H1 (cell line): ENCODE measurements at regions not wholly inside any gene's neighbourhood (a gene's known extent, or its start where the extent isn't known, plus 50 kb on each side); places are given as distances from the start of the nearest gene placed in this dataset.

Experiments
- CTCF ChIA-PET: fragments of 300-600 bp; sonication (Branson Sonifier 250); formaldehyde crosslinking; loops from one replicate; lab custom pipeline; 2021; ENCODE audit not compliant: partially characterized antibody; lab: Charles Lee
- POLR2A ChIA-PET: fragments of 300-600 bp; sonication (Branson Sonifier 250); formaldehyde crosslinking; loops from one replicate; lab custom pipeline; 2021; ENCODE audit warnings: inconsistent platforms; ENCODE audit not compliant: partially characterized antibody; lab: Charles Lee
- DNase-seq, 2 experiments: peaks; one replicate each; pipeline versions ENCODE4 v3.0.0 to v3.0.0-alpha.2; 2010 to 2022; ENCODE audit warnings: low spot score in 2 of 2, low read depth in 1 of 2, mixed read lengths in 1 of 2
- FAIRE-seq: peaks from 2 replicates; lab custom pipeline; 2011; peaks lifted over from hg19 to GRCh38; lab: Jason Lieb, UNC
- H2AFZ ChIP-seq: 2 replicates; pipeline ENCODE4 v1.8.1; 2012; ENCODE audit warnings: low read length, inconsistent platforms
- H2AK5ac ChIP-seq: 2 replicates; pipeline ENCODE4 v1.6.1; 2013; ENCODE audit warnings: low read depth, low read length
- H2BK120ac ChIP-seq: replicated peaks from 2 replicates; pipeline ENCODE3; 2013; ENCODE audit warnings: low read depth, low read length, inconsistent platforms
- H2BK12ac ChIP-seq: 2 replicates; pipeline ENCODE4 v1.6.1; 2013; ENCODE audit warnings: low read depth, low read length
- H2BK15ac ChIP-seq: 2 replicates; pipeline ENCODE4 v1.6.1; 2013; ENCODE audit warnings: low read length
- H2BK20ac ChIP-seq: 2 replicates; pipeline ENCODE4 v1.6.1; 2013; ENCODE audit warnings: low read length
- H2BK5ac ChIP-seq: 2 replicates; pipeline ENCODE4 v1.6.1; 2013; ENCODE audit warnings: low read depth, low read length
- H3K14ac ChIP-seq: 2 replicates; pipeline ENCODE4 v1.6.1; 2013; ENCODE audit warnings: inconsistent platforms; ENCODE audit not compliant: insufficient read length
- H3K18ac ChIP-seq: 2 replicates; pipeline ENCODE4 v1.6.1; 2013; ENCODE audit warnings: low read length; ENCODE audit errors: extremely low read depth
- H3K23ac ChIP-seq: 2 replicates; pipeline ENCODE4 v1.6.1; 2013; ENCODE audit warnings: inconsistent platforms; ENCODE audit not compliant: insufficient read length
- H3K23me2 ChIP-seq: 2 replicates; pipeline ENCODE4 v1.6.1; 2013; ENCODE audit warnings: low read depth, low read length
- H3K27ac ChIP-seq: 2 replicates; pipeline ENCODE4 v1.6.1; 2011; ENCODE audit warnings: low read depth, low read length, inconsistent platforms
- H3K27me3 ChIP-seq, 4 experiments: replicated peaks in 1 of 4; 1 replicate in 1 of 4; 2 replicates in 3 of 4; pipeline versions ENCODE4 v1.6.1 to v1.8.1; 2011 to 2013; ENCODE audit warnings: low read length in 3 of 4, mild to moderate bottlenecking in 3 of 4, inconsistent platforms in 2 of 4, mixed read lengths in 2 of 4, moderate library complexity in 1 of 4; ENCODE audit not compliant: control insufficient read depth in 3 of 4, insufficient read depth in 3 of 4; ENCODE audit errors: extremely low read depth in 1 of 4
- H3K36me3 ChIP-seq, 4 experiments: 2 replicates each; pipeline versions ENCODE4 v1.6.1 to v1.8.1; 2011 to 2013; ENCODE audit warnings: mild to moderate bottlenecking in 4 of 4, low read length in 3 of 4, moderate library complexity in 2 of 4, control low read depth in 1 of 4, inconsistent platforms in 1 of 4; ENCODE audit not compliant: insufficient read depth in 4 of 4, control insufficient read depth in 2 of 4
- H3K4ac ChIP-seq: replicated peaks from 2 replicates; pipeline ENCODE3; 2013; ENCODE audit warnings: low read length, low read depth, mixed read lengths, inconsistent platforms; ENCODE audit not compliant: insufficient read length
- H3K4me1 ChIP-seq, 4 experiments: replicated peaks in 1 of 4; 1 replicate in 1 of 4; 2 replicates in 3 of 4; pipeline versions ENCODE4 v1.6.1 to v1.8.1; 2011 to 2013; ENCODE audit warnings: low read length in 3 of 4, inconsistent platforms in 2 of 4, mixed read lengths in 1 of 4; ENCODE audit not compliant: insufficient read depth in 4 of 4, control insufficient read depth in 3 of 4
- H3K4me2 ChIP-seq, 2 experiments: 2 replicates each; pipeline versions ENCODE4 v1.6.1 to v1.8.1; 2011 to 2013; ENCODE audit warnings: low read depth in 2 of 2, low read length in 2 of 2, control low read depth in 1 of 2, inconsistent platforms in 1 of 2, mild to moderate bottlenecking in 1 of 2; ENCODE audit not compliant: insufficient read depth in 1 of 2
- H3K4me3 ChIP-seq, 4 experiments: fragments of 200-600, 300-600 bp in 1 of 4; sonication (generic), shearing (Covaris generic), sonication (Bioruptor Twin) in 1 of 4; 2 replicates each; pipeline versions ENCODE4 v1.5.1 to v1.8.1; 2011 to 2016; ENCODE audit warnings: low read length in 4 of 4, low read depth in 3 of 4, control low read depth in 2 of 4, inconsistent platforms in 2 of 4, mild to moderate bottlenecking in 2 of 4, mixed read lengths in 1 of 4, moderate library complexity in 1 of 4; ENCODE audit not compliant: insufficient read depth in 2 of 4; ENCODE audit errors: extremely low read depth in 1 of 4
- H3K56ac ChIP-seq: replicated peaks from 2 replicates; pipeline ENCODE3; 2013; ENCODE audit warnings: low read depth, mild to moderate bottlenecking, mixed read lengths, low read length, inconsistent platforms; ENCODE audit not compliant: insufficient read length
- H3K79me1 ChIP-seq: 2 replicates; pipeline ENCODE4 v1.6.1; 2013; ENCODE audit warnings: low read depth, low read length, control low read depth
- H3K79me2 ChIP-seq, 2 experiments: 2 replicates each; pipeline versions ENCODE4 v1.6.1 to v1.8.1; 2012 to 2013; ENCODE audit warnings: low read length in 2 of 2, mild to moderate bottlenecking in 2 of 2, inconsistent platforms in 1 of 2; ENCODE audit not compliant: insufficient read depth in 2 of 2, control insufficient read depth in 1 of 2
- H3K9ac ChIP-seq, 4 experiments: replicated peaks in 1 of 4; 1 replicate in 1 of 4; 2 replicates in 3 of 4; pipeline versions ENCODE4 v1.6.1 to v1.8.1; 2011 to 2013; ENCODE audit warnings: low read depth in 3 of 4, low read length in 3 of 4, control low read depth in 2 of 4, mild to moderate bottlenecking in 2 of 4, moderate library complexity in 2 of 4, inconsistent platforms in 1 of 4; ENCODE audit errors: extremely low read depth in 1 of 4
- H3K9me3 ChIP-seq, 2 experiments: 2 replicates each; pipeline versions ENCODE4 v1.6.1 to v1.8.1; 2012 to 2013; ENCODE audit warnings: mild to moderate bottlenecking in 2 of 2, moderate library complexity in 2 of 2, control low read depth in 1 of 2, inconsistent platforms in 1 of 2, low read depth in 1 of 2, low read length in 1 of 2, mixed read lengths in 1 of 2; ENCODE audit not compliant: insufficient read depth in 2 of 2
- H4K20me1 ChIP-seq, 2 experiments: replicated peaks in 1 of 2; 2 replicates each; pipeline versions ENCODE3 to v1.8.1; 2011 to 2013; ENCODE audit warnings: inconsistent platforms in 2 of 2, low read length in 2 of 2, mild to moderate bottlenecking in 1 of 2; ENCODE audit not compliant: insufficient read depth in 2 of 2, control insufficient read depth in 1 of 2
- H4K5ac ChIP-seq: 2 replicates; pipeline ENCODE4 v1.6.1; 2013; ENCODE audit warnings: low read length, low read depth, mixed read lengths, inconsistent platforms; ENCODE audit not compliant: insufficient read length
- H4K8ac ChIP-seq: 2 replicates; pipeline ENCODE4 v1.8.0; 2013; ENCODE audit warnings: mild to moderate bottlenecking, moderate library complexity, low read length, inconsistent platforms; ENCODE audit not compliant: insufficient read depth; ENCODE audit errors: extremely low read depth
- H4K91ac ChIP-seq: replicated peaks from 2 replicates; pipeline ENCODE3; 2013; ENCODE audit warnings: low read length, mixed read lengths, inconsistent platforms; ENCODE audit not compliant: insufficient read length
- CBX5 ChIP-seq: fragments of 300-800, 300-1000 bp; sonication (generic); IDR thresholded peaks from 2 replicates; pipeline ENCODE4 v1.7.1; 2016; ENCODE audit warnings: antibody characterized with exemption, low read length, low read depth
- HDAC2 ChIP-seq, 2 experiments: fragments of 300-600 bp in 1 of 2; sonication (generic) in 1 of 2; IDR thresholded peaks; 2 replicates each; pipeline ENCODE4 v1.6.1; 2011 to 2012; ENCODE audit warnings: low read depth in 2 of 2, low read length in 2 of 2, mild to moderate bottlenecking in 2 of 2, moderate library complexity in 2 of 2, borderline replicate concordance in 1 of 2, inconsistent platforms in 1 of 2
- JUND ChIP-seq: IDR thresholded peaks from 2 replicates; pipeline ENCODE4 v1.6.1; 2011; ENCODE audit warnings: mild to moderate bottlenecking, improper control_type of control experiment, low read length
- MAX ChIP-seq: IDR thresholded peaks from 2 replicates; pipeline ENCODE4 v1.6.1; 2012; ENCODE audit warnings: inconsistent platforms

- no peak overlapping the region for H3K56ac ChIP-seq
- no peaks in the 10 kb centered on the region for H3K23me2 ChIP-seq
- no peak overlapping the region for H2AK5ac ChIP-seq
- no peak overlapping the region for H3K23ac ChIP-seq
- H3K79me2 ChIP-seq = no peaks in the 10 kb centered on the region
- H3K9ac ChIP-seq = no peak overlapping the region
- H4K91ac ChIP-seq = no peak overlapping the region
- H2BK20ac ChIP-seq = no peak overlapping the region
- H4K5ac ChIP-seq = no peak overlapping the region
- peaks cover 0 to 2% (median 0%) of the 10 kb centered on the region in 4 experiments; a peak in 2 of 8 replicates for H3K36me3 ChIP-seq
- no peak overlapping the region for H3K4me3 ChIP-seq
- ChIA-PET CTCF (no interaction called here), POLR2A (no interaction called here)
- H2BK12ac ChIP-seq = no peak overlapping the region
- TF ChIP-seq HDAC2 (IDR thresholded peaks at IDR 0.05; ENCODE audit: borderline replicate concordance in 1 of 2, low read depth in 2 of 2, low read length in 2 of 2) (no peak), JUND (no peak), MAX (no peak), CBX5 (no peak)
- H4K20me1 ChIP-seq = no peaks in the 10 kb centered on the region
- DNase-seq (no peak), FAIRE-seq (no peak)
- H3K4me1 ChIP-seq = peaks cover 0 to 4% (median 0%) of the 10 kb centered on the region in 4 experiments; a peak in 1 of 7 replicates
- H3K4ac ChIP-seq = no peak overlapping the region
- no peak overlapping the region for H3K14ac ChIP-seq
- H2AFZ ChIP-seq = no peak overlapping the region
- H2BK5ac ChIP-seq = no peak overlapping the region
- H3K79me1 ChIP-seq = no peaks in the 10 kb centered on the region
- H3K4me2 ChIP-seq = no peak overlapping the region
- H3K9me3 ChIP-seq = no peaks in the 10 kb centered on the region
- no peak overlapping the region for H3K27ac ChIP-seq
- H3K27me3 ChIP-seq = no peaks in the 10 kb centered on the region
- no peak overlapping the region for H2BK120ac ChIP-seq
- no peak overlapping the region for H4K8ac ChIP-seq
- H2BK15ac ChIP-seq = no peak overlapping the region
- no peak overlapping the region for H3K18ac ChIP-seq
These were observed 56.2 kb upstream of the NUF2 start for GRCh38 chr1:163265547-163265946.
